Right cardiac atrium (tissue), 5 donors: ENCODE measurements at regions not wholly inside any gene's neighbourhood (a gene's known extent, or its start where the extent isn't known, plus 50 kb on each side); places are given as distances from the start of the nearest gene placed in this dataset.
"Not testable (repeated sequence)": the region's sequence is repeated elsewhere in the genome, so short reads cannot be mapped to it uniquely, and the experiment has no call there.

ENCODE experiments used
- ATAC-seq, 2 donors: fragments of 200-7000 bp; cut with Tn5 transposase; one replicate each; pipeline versions ENCODE4 v1.8.0 to v1.9.1; 2020; ENCODE audit warnings: moderate library complexity in 2 of 2, mild to moderate bottlenecking in 1 of 2
- DNase-seq, 3 donors: peaks; one replicate each; pipeline ENCODE4 v3.0.0-alpha.2; 2020
- H3K27ac ChIP-seq: one replicate; pipeline ENCODE4 v1.5.1; 2013; ENCODE audit warnings: mild to moderate bottlenecking, low read length, control low read depth, moderate library complexity
- H3K27me3 ChIP-seq: one replicate; pipeline ENCODE4 v1.6.1; 2013; ENCODE audit not compliant: control insufficient read depth, insufficient read depth
- H3K4me1 ChIP-seq: one replicate; pipeline ENCODE4 v1.6.1; 2013; ENCODE audit warnings: low read length; ENCODE audit not compliant: control insufficient read depth, insufficient read depth
- H3K4me3 ChIP-seq: one replicate; pipeline ENCODE4 v1.5.1; 2013; ENCODE audit warnings: low read length, control low read depth
- H3K9me3 ChIP-seq: one replicate; pipeline ENCODE4 v1.6.1; 2013; ENCODE audit warnings: low read length; ENCODE audit not compliant: control insufficient read depth
- WGBS: extraction: QIAGEN DNeasy Blood & Tissue Kit; methylation state at CpG from one replicate; pipeline ENCODE4 v1.1.7; 2013; 5-methylcytosine and 5-hydroxymethylcytosine counted together
- intact Hi-C, 4 donors: fragments of 100-400 bp; cut with DNase I; formaldehyde crosslinking; loops; one replicate each; pipeline versions ENCODE4 v1.11.0 to v1.14.0; 2022 to 2023
- donor health status: healthy with polysubstance abuse.
- donor health status: DM: no; HTN: yes; CAD: no.
- donor health status: DM: no; HTN: no; CAD: no.
- donor health status: DM: no; HTN: yes; CAD: no; lungs with severe emphysema.
- donor health status: DM: yes; HTN: yes; CAD: no.

GRCh38 chr13:84823528-84823927 lies 941.3 kb upstream of the SLITRK1 start:
- Histone ChIP-seq H3K9me3 (no peaks in the 10 kb centered on the region), H3K27ac (no peak overlapping the region), H3K4me3 (no peak overlapping the region), H3K4me1 (no peaks in the 10 kb centered on the region), H3K27me3 (no peaks in the 10 kb centered on the region)
- ATAC-seq, result no peak
- 71% methylated on average over 1 of the region's 1 CpG for WGBS
- no peak for DNase-seq
- intact Hi-C loops, result no loop called here

GRCh38 chr13:84821261-84821660 lies 939.0 kb upstream of the SLITRK1 start:
- DNase-seq (no peak), ATAC-seq (no peak)
- H3K27ac ChIP-seq, result no peak overlapping the region
- H3K9me3 ChIP-seq, result no peaks in the 10 kb centered on the region
- intact Hi-C loops, result no loop called here
- H3K27me3 ChIP-seq, result no peaks in the 10 kb centered on the region
- H3K4me1 ChIP-seq, result no peaks in the 10 kb centered on the region
- 37% methylated on average over 3 of the region's 3 CpGs for WGBS
- H3K4me3 ChIP-seq, result no peak overlapping the region

- H3K27me3 ChIP-seq, result no peaks in the 10 kb centered on the region
- no peak for ATAC-seq
- H3K4me3 ChIP-seq, result no peak overlapping the region
- DNase-seq, result no peak
- 54% methylated on average over 4 of the region's 4 CpGs for WGBS
- intact Hi-C loops, result no loop called here
- H3K9me3 ChIP-seq, result no peaks in the 10 kb centered on the region
- no peak overlapping the region for H3K27ac ChIP-seq
- no peaks in the 10 kb centered on the region for H3K4me1 ChIP-seq
Measured at GRCh38 chr13:84816567-84817105, 934.4 kb upstream of the SLITRK1 start.

GRCh38 chr13:84812789-84813188 lies 930.5 kb upstream of the SLITRK1 start:
- Histone ChIP-seq H3K27ac (no peak overlapping the region), H3K4me3 (no peak overlapping the region), H3K27me3 (no peaks in the 10 kb centered on the region), H3K9me3 (no peaks in the 10 kb centered on the region), H3K4me1 (no peaks in the 10 kb centered on the region)
- intact Hi-C loops, result no loop called here
- WGBS, result 65% methylated on average over 3 of the region's 3 CpGs
- ATAC-seq (no peak), DNase-seq (no peak)

GRCh38 chr13:84812078-84812477 lies 929.8 kb upstream of the SLITRK1 start:
- no peaks in the 10 kb centered on the region for H3K9me3 ChIP-seq
- no peaks in the 10 kb centered on the region for H3K27me3 ChIP-seq
- no peak overlapping the region for H3K4me3 ChIP-seq
- no peak for DNase-seq
- ATAC-seq, result no peak
- H3K4me1 ChIP-seq, result no peaks in the 10 kb centered on the region
- intact Hi-C loops, result no loop called here
- 74% methylated on average over 2 of the region's 2 CpGs for WGBS
- H3K27ac ChIP-seq, result no peak overlapping the region

- ATAC-seq (no peak), DNase-seq (no peak)
- H3K4me1 ChIP-seq, result no peaks in the 10 kb centered on the region
- no peak overlapping the region for H3K4me3 ChIP-seq
- no peaks in the 10 kb centered on the region for H3K9me3 ChIP-seq
- H3K27me3 ChIP-seq, result no peaks in the 10 kb centered on the region
- WGBS, result 31% methylated on average over 4 of the region's 4 CpGs
- H3K27ac ChIP-seq, result no peak overlapping the region
- intact Hi-C loops, result no loop called here
Measured at GRCh38 chr13:84810781-84811180, 928.5 kb upstream of the SLITRK1 start.

- intact Hi-C loops, result no loop called here
- H3K9me3 ChIP-seq, result no peaks in the 10 kb centered on the region
- ATAC-seq (no peak), DNase-seq (no peak)
- H3K4me3 ChIP-seq, result no peak overlapping the region
- H3K27me3 ChIP-seq, result no peaks in the 10 kb centered on the region
- no peaks in the 10 kb centered on the region for H3K4me1 ChIP-seq
- H3K27ac ChIP-seq, result no peak overlapping the region
Measured at GRCh38 chr13:84802073-84802472, 919.8 kb upstream of the SLITRK1 start.

GRCh38 chr13:84784443-84785153 lies 902.3 kb upstream of the SLITRK1 start:
- ATAC-seq, result no peak
- WGBS, result 80% methylated on average over 1 of the region's 1 CpG

GRCh38 chr13:84777316-84777715 lies 895.0 kb upstream of the SLITRK1 start:
- ATAC-seq (no peak), DNase-seq (no peak)
- no peak overlapping the region for H3K4me3 ChIP-seq
- no peak overlapping the region for H3K27ac ChIP-seq
- WGBS, result 71% methylated on average over 4 of the region's 4 CpGs
- no peaks in the 10 kb centered on the region for H3K9me3 ChIP-seq
- no peaks in the 10 kb centered on the region for H3K4me1 ChIP-seq
- H3K27me3 ChIP-seq, result no peaks in the 10 kb centered on the region
- intact Hi-C loops, result no loop called here

More at GRCh38 chr13:84784443-84785153, 902.3 kb upstream of the SLITRK1 start:
- intact Hi-C loops, result no loop called here
- no peak overlapping the region for H3K4me3 ChIP-seq
- H3K9me3 ChIP-seq, result no peaks in the 10 kb centered on the region
- DNase-seq, result no peak
- H3K4me1 ChIP-seq, result no peaks in the 10 kb centered on the region
- no peak overlapping the region for H3K27ac ChIP-seq
- H3K27me3 ChIP-seq, result no peaks in the 10 kb centered on the region

- Histone ChIP-seq H3K27me3 (no peaks in the 10 kb centered on the region), H3K27ac (no peak overlapping the region), H3K9me3 (no peaks in the 10 kb centered on the region), H3K4me3 (no peak overlapping the region), H3K4me1 (no peaks in the 10 kb centered on the region)
- intact Hi-C loops, result no loop called here
- ATAC-seq (no peak), DNase-seq (no peak)
- WGBS, result 86% methylated on average over 2 of the region's 2 CpGs
Measured at GRCh38 chr13:84776593-84776992, 894.3 kb upstream of the SLITRK1 start.

GRCh38 chr13:84775920-84776319 lies 893.6 kb upstream of the SLITRK1 start:
- H3K4me1 ChIP-seq, H3K27ac ChIP-seq, H3K27me3 ChIP-seq, ATAC-seq, DNase-seq, H3K4me3 ChIP-seq, H3K9me3 ChIP-seq, intact Hi-C loops: not testable (repeated sequence)
- WGBS, result 72% methylated on average over 9 of the region's 9 CpGs

- Histone ChIP-seq H3K9me3 (no peaks in the 10 kb centered on the region), H3K27me3 (no peaks in the 10 kb centered on the region), H3K4me3 (no peak overlapping the region), H3K4me1 (no peaks in the 10 kb centered on the region), H3K27ac (no peak overlapping the region)
- DNase-seq, result no peak
- intact Hi-C loops, result no loop called here
- WGBS, result 81% methylated on average over 2 of the region's 2 CpGs
- no peak for ATAC-seq
Measured at GRCh38 chr13:84774111-84774510, 891.8 kb upstream of the SLITRK1 start.
